Thoracic aorta (tissue), 2 donors: ENCODE measurements at regions not wholly inside any gene's neighbourhood (a gene's known extent, or its start where the extent isn't known, plus 50 kb on each side); places are given as distances from the start of the nearest gene placed in this dataset.

Source experiments
- ATAC-seq: fragments of 150-250 bp; one replicate; pipeline ENCODE4 v1.8.0; 2017; ENCODE audit warnings: low read depth; ENCODE audit not compliant: insufficient number of reproducible peaks, low FRiP score
- DNase-seq: peaks from one replicate; pipeline ENCODE4 v3.0.0-alpha.2; 2020; ENCODE audit warnings: low spot score
- H3K27ac ChIP-seq, 2 donors: fragments of 200-600 bp; sonication (generic); 1 replicate in 1 of 2; 2 replicates in 1 of 2; pipeline ENCODE4 v1.5.1; 2016; ENCODE audit warnings: mild to moderate bottlenecking in 2 of 2, moderate library complexity in 2 of 2
- H3K27me3 ChIP-seq: fragments of 200-600 bp; sonication (generic); replicated peaks from 2 replicates; pipeline ENCODE4 v1.6.0; 2016; ENCODE audit warnings: mild to moderate bottlenecking; ENCODE audit not compliant: insufficient read depth
- H3K36me3 ChIP-seq: fragments of 200-600 bp; sonication (generic); one replicate; pipeline ENCODE4 v1.5.1; 2016
- H3K4me1 ChIP-seq, 2 donors: fragments of 200-600 bp; sonication (generic); 1 replicate in 1 of 2; 2 replicates in 1 of 2; pipeline versions ENCODE4 v1.5.1 to v1.6.0; 2016; ENCODE audit warnings: low read depth in 2 of 2, mild to moderate bottlenecking in 1 of 2; ENCODE audit not compliant: control insufficient read depth in 1 of 2
- H3K4me3 ChIP-seq: fragments of 200-600 bp; sonication (generic); 2 replicates; pipeline ENCODE4 v1.5.1; 2016; ENCODE audit warnings: mild to moderate bottlenecking
- H3K9me3 ChIP-seq: fragments of 200-600 bp; sonication (generic); 2 replicates; pipeline ENCODE4 v1.5.1; 2016
- TF ChIP-seq, protein P1 (sequence below): fragments of 200-600 bp; sonication (generic); IDR thresholded peaks from one replicate; pipeline ENCODE4 v1.5.1; 2019; ENCODE audit warnings: antibody characterized with exemption

DNA sequence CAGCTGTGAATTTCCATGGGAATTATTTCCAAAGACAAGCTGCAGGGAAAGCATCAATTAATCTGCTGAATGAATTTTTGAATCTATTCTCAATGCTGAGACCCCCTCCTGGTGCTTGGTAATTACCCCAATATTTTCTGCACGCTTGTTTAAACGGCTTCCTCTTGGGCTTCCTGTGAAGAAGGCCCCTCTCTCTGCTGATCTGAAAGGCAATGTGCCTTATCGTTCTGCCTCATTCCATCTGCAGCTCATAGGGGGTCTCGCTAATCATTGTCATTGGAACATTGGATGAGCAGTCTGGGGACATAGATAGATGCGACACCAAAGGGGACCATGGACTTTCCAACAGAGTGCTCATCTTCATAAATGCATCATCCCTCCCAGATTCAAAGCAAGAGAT lies 851.6 kb downstream of the PDHA2 start:
- TF ChIP-seq, protein P1, sequence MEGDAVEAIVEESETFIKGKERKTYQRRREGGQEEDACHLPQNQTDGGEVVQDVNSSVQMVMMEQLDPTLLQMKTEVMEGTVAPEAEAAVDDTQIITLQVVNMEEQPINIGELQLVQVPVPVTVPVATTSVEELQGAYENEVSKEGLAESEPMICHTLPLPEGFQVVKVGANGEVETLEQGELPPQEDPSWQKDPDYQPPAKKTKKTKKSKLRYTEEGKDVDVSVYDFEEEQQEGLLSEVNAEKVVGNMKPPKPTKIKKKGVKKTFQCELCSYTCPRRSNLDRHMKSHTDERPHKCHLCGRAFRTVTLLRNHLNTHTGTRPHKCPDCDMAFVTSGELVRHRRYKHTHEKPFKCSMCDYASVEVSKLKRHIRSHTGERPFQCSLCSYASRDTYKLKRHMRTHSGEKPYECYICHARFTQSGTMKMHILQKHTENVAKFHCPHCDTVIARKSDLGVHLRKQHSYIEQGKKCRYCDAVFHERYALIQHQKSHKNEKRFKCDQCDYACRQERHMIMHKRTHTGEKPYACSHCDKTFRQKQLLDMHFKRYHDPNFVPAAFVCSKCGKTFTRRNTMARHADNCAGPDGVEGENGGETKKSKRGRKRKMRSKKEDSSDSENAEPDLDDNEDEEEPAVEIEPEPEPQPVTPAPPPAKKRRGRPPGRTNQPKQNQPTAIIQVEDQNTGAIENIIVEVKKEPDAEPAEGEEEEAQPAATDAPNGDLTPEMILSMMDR, result no peak
- DNase-seq, result no peak

DNA sequence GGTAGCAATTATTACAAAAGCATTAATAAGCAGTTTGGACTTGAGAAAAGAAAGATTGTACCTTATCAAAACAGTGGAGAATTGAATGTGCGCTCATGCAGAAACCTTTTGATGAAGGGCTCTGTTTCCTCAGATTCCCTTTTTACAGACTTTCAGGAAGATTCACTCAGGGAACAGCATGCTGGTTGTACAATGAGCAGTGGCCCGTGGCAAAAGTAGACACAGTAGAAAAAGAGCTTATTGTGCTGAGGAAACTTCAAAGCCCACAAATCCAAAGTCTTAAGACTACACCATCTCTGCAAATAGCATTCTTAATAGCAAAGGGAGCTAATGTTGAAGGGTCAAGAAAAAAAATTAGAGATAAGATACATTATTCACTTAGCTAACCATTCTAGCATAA lies 858.9 kb downstream of the PDHA2 start:
- TF ChIP-seq, protein P1, result no peak
- no peak for ATAC-seq
- no peaks in the 10 kb centered on the region for H3K27me3 ChIP-seq

More for the DNA sequence above, 851.6 kb downstream of the PDHA2 start:
- Histone ChIP-seq H3K36me3 (no peaks in the 10 kb centered on the region), H3K27me3 (no peaks in the 10 kb centered on the region), H3K4me1 (no peaks in the 10 kb centered on the region), H3K27ac (no peak overlapping the region), H3K4me3 (no peak overlapping the region), H3K9me3 (no peaks in the 10 kb centered on the region)
- ATAC-seq, result no peak

DNA sequence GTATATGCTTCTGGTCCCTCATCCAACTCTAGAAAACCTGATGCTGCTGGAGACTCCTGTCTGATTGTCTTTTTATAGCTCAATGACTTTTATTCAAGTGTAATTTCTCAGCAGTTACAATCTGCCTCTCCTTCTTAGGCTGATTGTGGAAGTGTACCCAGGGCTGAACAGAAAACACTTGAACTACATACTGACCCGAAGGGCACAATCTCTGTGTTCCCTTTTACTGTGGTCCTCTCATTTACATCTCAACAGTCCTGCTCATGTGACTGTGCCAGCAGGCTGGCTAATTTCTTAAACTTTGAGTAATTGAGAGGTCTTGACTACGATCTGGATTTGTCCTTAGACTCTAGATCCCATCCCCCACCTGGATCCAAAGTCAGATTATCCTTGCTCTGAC lies 863.4 kb downstream of the PDHA2 start:
- ATAC-seq (no peak), DNase-seq (no peak)
- no peak overlapping the region for H3K4me3 ChIP-seq
- TF ChIP-seq, protein P1, result no peak
- no peaks in the 10 kb centered on the region for H3K4me1 ChIP-seq
- H3K36me3 ChIP-seq, result no peaks in the 10 kb centered on the region
- no peaks in the 10 kb centered on the region for H3K27me3 ChIP-seq
- H3K9me3 ChIP-seq, result no peaks in the 10 kb centered on the region
- H3K27ac ChIP-seq, result no peak overlapping the region

More for the DNA sequence above, 858.9 kb downstream of the PDHA2 start:
- Histone ChIP-seq H3K27ac (no peak overlapping the region), H3K4me3 (no peak overlapping the region), H3K36me3 (no peaks in the 10 kb centered on the region), H3K4me1 (no peaks in the 10 kb centered on the region), H3K9me3 (no peaks in the 10 kb centered on the region)
- DNase-seq, result no peak

DNA sequence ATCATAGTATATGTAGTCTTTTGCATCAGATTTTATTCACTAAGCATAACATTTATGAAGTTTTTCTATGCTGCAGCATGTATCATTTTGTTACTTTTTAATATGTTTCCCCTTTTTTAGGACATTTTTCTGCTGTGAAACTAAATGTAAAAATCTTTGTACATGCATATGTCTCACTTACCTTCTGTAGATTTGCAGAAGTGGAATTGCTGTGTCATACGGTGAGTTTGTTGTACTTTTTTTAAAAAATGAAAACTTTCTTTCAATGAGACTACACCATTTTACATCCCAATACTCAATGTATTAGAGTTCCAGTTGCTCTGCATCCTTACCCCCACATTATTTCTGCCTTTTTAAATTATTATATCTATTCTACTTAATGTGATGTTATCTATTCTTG lies 868.9 kb downstream of the PDHA2 start:
- Histone ChIP-seq H3K27ac (no peak overlapping the region), H3K36me3 (no peaks in the 10 kb centered on the region), H3K27me3 (no peaks in the 10 kb centered on the region), H3K4me1 (no peaks in the 10 kb centered on the region), H3K4me3 (no peak overlapping the region), H3K9me3 (no peaks in the 10 kb centered on the region)
- DNase-seq (no peak), ATAC-seq (no peak)
- TF ChIP-seq, protein P1, result no peak

DNA sequence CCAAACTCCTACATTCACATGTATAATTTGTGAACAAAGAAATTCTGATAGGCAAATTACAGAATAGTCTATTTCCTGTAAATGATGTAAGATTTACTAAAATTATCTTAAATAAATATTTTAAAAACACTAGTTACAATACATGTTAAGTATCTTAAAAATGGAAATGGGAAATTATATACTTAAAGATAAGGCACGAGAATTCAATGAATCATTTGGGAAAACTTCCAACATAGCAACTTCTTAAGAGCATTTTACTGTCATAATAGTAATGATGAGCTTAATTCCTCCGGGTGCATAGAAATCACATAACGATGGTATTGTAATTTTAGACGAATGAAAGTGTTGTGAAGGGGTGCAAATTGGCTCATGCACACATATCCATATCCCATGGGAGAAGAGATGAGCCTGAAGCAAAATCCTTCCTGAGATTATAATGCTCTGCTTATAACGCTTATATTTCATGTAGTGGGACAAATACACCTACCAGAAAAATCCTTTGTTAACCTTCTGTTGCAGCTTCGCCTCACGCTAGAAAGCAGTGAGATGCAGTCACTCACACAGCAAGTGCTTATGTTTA lies 873.5 kb downstream of the PDHA2 start:
- H3K27ac ChIP-seq, result no peak overlapping the region
- no peak for DNase-seq
- no peaks in the 10 kb centered on the region for H3K27me3 ChIP-seq
- ATAC-seq, result no peak
- H3K4me3 ChIP-seq, result no peak overlapping the region
- H3K36me3 ChIP-seq, result no peaks in the 10 kb centered on the region
- H3K9me3 ChIP-seq, result no peaks in the 10 kb centered on the region
- TF ChIP-seq, protein P1, result no peak
- H3K4me1 ChIP-seq, result no peaks in the 10 kb centered on the region
